PC-9 (cell line): ENCODE measurements at regions not wholly inside any gene's neighbourhood (a gene's known extent, or its start where the extent isn't known, plus 50 kb on each side); places are given as distances from the start of the nearest gene placed in this dataset.

Source experiments
- BruUV-seq: library from RNA; stranded (reverse); fragments of 400-500 nt; replicated peaks from 2 replicates; lab custom pipeline; 2021; lab: Mats Ljungman, UMichigan
- CTCF ChIA-PET: fragments of 300-600 bp; sonication (Branson Sonifier 250); formaldehyde crosslinking; loops from one replicate; lab custom pipeline; 2022; ENCODE audit warnings: antibody characterized with exemption; lab: Charles Lee
- POLR2A ChIA-PET: fragments of 300-600 bp; sonication (Branson Sonifier 250); formaldehyde crosslinking; loops from one replicate; lab custom pipeline; 2022; ENCODE audit warnings: antibody characterized with exemption; ENCODE audit not compliant: unreplicated experiment; lab: Charles Lee
- DNase-seq, 2 experiments: peaks; one replicate each; pipeline versions ENCODE4 v3.0.0 to v3.0.0-alpha.2; 2015 to 2022; ENCODE audit warnings: mixed read lengths in 1 of 2
- H2AFZ ChIP-seq: fragments of 200-600 bp; sonication (generic); 2 replicates; pipeline ENCODE4 v1.8.1; 2017; ENCODE audit warnings: antibody characterized with exemption
- H3F3A ChIP-seq: fragments of 200-600 bp; sonication (generic); 2 replicates; pipeline ENCODE4 v1.8.1; 2017; ENCODE audit warnings: antibody characterized with exemption, mild to moderate bottlenecking, low read depth; ENCODE audit not compliant: insufficient read depth
- H3K27ac ChIP-seq: fragments of 200-600 bp; sonication (generic); 2 replicates; pipeline ENCODE4 v1.6.1; 2016; ENCODE audit warnings: mixed run types
- H3K27me3 ChIP-seq: fragments of 200-600 bp; sonication (generic); 2 replicates; pipeline ENCODE4 v1.6.1; 2016; ENCODE audit warnings: low read depth, mixed run types; ENCODE audit not compliant: insufficient read depth
- H3K36me3 ChIP-seq: fragments of 200-600 bp; sonication (generic); 2 replicates; pipeline ENCODE4 v1.6.1; 2016; ENCODE audit warnings: low read depth, mixed run types
- H3K4me1 ChIP-seq: fragments of 200-600 bp; sonication (generic); replicated peaks from 2 replicates; pipeline ENCODE4 v1.6.1; 2016; ENCODE audit warnings: mixed run types; ENCODE audit not compliant: insufficient read depth
- H3K4me2 ChIP-seq: fragments of 200-600 bp; sonication (generic); 2 replicates; pipeline ENCODE4 v1.6.1; 2017; ENCODE audit warnings: mixed run types
- H3K4me3 ChIP-seq: fragments of 200-600 bp; sonication (generic); 2 replicates; pipeline ENCODE4 v1.6.1; 2016; ENCODE audit warnings: mixed run types
- H3K79me2 ChIP-seq: fragments of 200-600 bp; sonication (generic); 2 replicates; pipeline ENCODE4 v1.6.1; 2017; ENCODE audit warnings: low read depth, mixed run types
- H3K9me2 ChIP-seq: fragments of 200-600 bp; sonication (generic); 2 replicates; pipeline ENCODE4 v1.8.1; 2017; ENCODE audit warnings: mild to moderate bottlenecking; ENCODE audit not compliant: insufficient read depth
- H3K9me3 ChIP-seq: fragments of 200-600 bp; sonication (generic); 2 replicates; pipeline ENCODE4 v1.8.1; 2016; ENCODE audit warnings: low read depth; ENCODE audit not compliant: insufficient read depth
- H4K20me1 ChIP-seq: fragments of 200-600 bp; sonication (generic); 2 replicates; pipeline ENCODE4 v1.8.1; 2017; ENCODE audit not compliant: insufficient read depth
- EZH2 ChIP-seq: fragments of 200-600 bp; sonication (generic); IDR thresholded peaks from 2 replicates; pipeline ENCODE4 v1.8.0; 2017; ENCODE audit warnings: antibody characterized with exemption, low read depth
- intact Hi-C: fragments of 100-400 bp; cut with micrococcal nuclease; formaldehyde crosslinking; loops from one replicate; pipeline ENCODE4 v1.10.0; 2022; ENCODE audit not compliant: unreplicated experiment
- TF ChIP-seq, protein P1 (sequence below): fragments of 200-600 bp; sonication (generic); conservative IDR thresholded peaks from 2 replicates; pipeline ENCODE4 v1.6.1; 2017; ENCODE audit warnings: mixed run types, antibody characterized with exemption, mild to moderate bottlenecking, moderate library complexity

DNA sequence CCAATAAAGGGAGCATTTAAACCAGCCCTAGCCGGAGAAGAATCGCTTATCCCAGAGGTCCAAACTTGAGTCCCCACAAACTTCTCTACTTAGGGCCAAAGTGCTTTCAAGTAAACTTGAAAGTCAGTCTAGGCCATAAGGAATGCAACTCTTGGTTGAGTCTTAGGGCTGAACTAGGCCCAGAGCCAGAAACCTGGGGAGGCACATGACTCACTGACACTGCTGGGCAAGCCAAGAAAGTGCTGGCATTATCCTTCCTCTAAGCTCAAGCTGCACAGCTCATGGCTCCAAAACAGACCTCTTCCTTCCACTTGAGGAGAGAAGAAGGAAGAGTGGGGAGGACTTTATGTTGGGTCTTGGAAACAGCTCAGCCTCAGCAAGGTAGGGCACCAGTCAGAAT, 1257.3 kb upstream of the DIAPH2 start:
- no peaks in the 10 kb centered on the region for H3K9me3 ChIP-seq
- no peaks in the 10 kb centered on the region for H3K79me2 ChIP-seq
- intact Hi-C loops = no loop called here
- no peaks in the 10 kb centered on the region for H4K20me1 ChIP-seq
- TF ChIP-seq, protein P1, sequence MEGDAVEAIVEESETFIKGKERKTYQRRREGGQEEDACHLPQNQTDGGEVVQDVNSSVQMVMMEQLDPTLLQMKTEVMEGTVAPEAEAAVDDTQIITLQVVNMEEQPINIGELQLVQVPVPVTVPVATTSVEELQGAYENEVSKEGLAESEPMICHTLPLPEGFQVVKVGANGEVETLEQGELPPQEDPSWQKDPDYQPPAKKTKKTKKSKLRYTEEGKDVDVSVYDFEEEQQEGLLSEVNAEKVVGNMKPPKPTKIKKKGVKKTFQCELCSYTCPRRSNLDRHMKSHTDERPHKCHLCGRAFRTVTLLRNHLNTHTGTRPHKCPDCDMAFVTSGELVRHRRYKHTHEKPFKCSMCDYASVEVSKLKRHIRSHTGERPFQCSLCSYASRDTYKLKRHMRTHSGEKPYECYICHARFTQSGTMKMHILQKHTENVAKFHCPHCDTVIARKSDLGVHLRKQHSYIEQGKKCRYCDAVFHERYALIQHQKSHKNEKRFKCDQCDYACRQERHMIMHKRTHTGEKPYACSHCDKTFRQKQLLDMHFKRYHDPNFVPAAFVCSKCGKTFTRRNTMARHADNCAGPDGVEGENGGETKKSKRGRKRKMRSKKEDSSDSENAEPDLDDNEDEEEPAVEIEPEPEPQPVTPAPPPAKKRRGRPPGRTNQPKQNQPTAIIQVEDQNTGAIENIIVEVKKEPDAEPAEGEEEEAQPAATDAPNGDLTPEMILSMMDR = no peak
- no peak for TF ChIP-seq EZH2
- H3K27ac ChIP-seq = no peak overlapping the region
- H3K9me2 ChIP-seq = no peaks in the 10 kb centered on the region
- H3K27me3 ChIP-seq = no peaks in the 10 kb centered on the region
- ChIA-PET POLR2A (no interaction called here), CTCF (no interaction called here)
- no peak overlapping the region for H2AFZ ChIP-seq
- H3K4me2 ChIP-seq = no peak overlapping the region
- no peaks in the 10 kb centered on the region for H3F3A ChIP-seq
- no peaks in the 10 kb centered on the region for H3K4me1 ChIP-seq
- no TSS peak for BruUV-seq
- DNase-seq = no peak
- H3K4me3 ChIP-seq = no peak overlapping the region
- H3K36me3 ChIP-seq = no peaks in the 10 kb centered on the region

DNA sequence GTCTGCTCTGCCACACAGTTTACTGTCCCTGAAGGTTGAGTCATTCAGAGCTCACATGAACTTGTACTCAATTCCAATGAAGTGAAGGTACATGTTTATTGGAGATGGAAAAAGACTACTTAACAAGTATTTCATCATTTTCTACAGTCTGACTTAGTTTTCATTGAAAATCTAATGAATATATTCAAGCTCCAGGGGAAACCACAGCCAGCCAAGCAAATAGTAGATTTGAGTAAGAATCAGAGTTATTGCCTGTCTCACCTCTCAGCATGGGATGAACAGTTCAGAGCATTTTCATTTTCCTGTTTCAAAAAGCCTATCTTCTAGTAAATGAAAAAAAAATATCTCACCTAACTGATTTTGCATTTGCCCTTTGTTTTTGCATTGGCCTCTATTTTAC, 1249.4 kb upstream of the DIAPH2 start:
- no peak for DNase-seq
- no peak overlapping the region for H3K4me3 ChIP-seq
- H4K20me1 ChIP-seq = no peaks in the 10 kb centered on the region
- no peaks in the 10 kb centered on the region for H3K4me1 ChIP-seq
- intact Hi-C loops = no loop called here
- H3K4me2 ChIP-seq = no peak overlapping the region
- H3F3A ChIP-seq = no peaks in the 10 kb centered on the region
- H3K27ac ChIP-seq = no peak overlapping the region
- H3K79me2 ChIP-seq = no peaks in the 10 kb centered on the region
- CTCF ChIA-PET = no interaction called here
- H3K27me3 ChIP-seq = no peaks in the 10 kb centered on the region
- H3K9me3 ChIP-seq = no peaks in the 10 kb centered on the region
- POLR2A ChIA-PET = no interaction called here
- no TSS peak for BruUV-seq
- TF ChIP-seq EZH2 = no peak
- TF ChIP-seq, protein P1 = no peak
- H3K36me3 ChIP-seq = no peaks in the 10 kb centered on the region
- H3K9me2 ChIP-seq = no peaks in the 10 kb centered on the region
- no peak overlapping the region for H2AFZ ChIP-seq

DNA sequence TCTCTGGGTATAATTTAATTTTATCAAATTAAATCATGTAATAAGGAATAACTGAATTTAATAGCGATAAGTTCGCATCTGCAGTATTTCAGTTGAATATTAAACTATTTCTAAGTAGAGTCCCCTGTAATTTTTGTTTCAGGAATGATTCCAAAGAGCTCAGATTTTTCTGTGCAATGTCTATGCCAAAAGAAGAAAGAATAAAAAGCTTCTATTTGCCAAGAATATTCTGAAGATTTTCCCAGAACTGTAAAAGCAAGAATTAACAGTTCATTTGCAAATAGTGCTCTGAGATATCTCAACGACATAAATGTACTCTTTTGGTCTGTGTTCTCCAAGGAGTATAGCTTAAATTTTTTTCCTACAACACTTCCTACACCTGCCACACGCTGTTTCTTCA, 1242.8 kb upstream of the DIAPH2 start:
- H2AFZ ChIP-seq = no peak overlapping the region
- no peaks in the 10 kb centered on the region for H3K9me3 ChIP-seq
- ChIA-PET POLR2A (no interaction called here), CTCF (no interaction called here)
- H3K4me3 ChIP-seq = no peak overlapping the region
- H3K36me3 ChIP-seq = no peaks in the 10 kb centered on the region
- BruUV-seq = no TSS peak
- H3F3A ChIP-seq = no peaks in the 10 kb centered on the region
- TF ChIP-seq, protein P1 = no peak
- no peak for TF ChIP-seq EZH2
- no peak overlapping the region for H3K27ac ChIP-seq
- H4K20me1 ChIP-seq = no peaks in the 10 kb centered on the region
- H3K4me1 ChIP-seq = no peaks in the 10 kb centered on the region
- no peaks in the 10 kb centered on the region for H3K79me2 ChIP-seq
- H3K4me2 ChIP-seq = no peak overlapping the region
- DNase-seq = no peak
- intact Hi-C loops = no loop called here
- H3K27me3 ChIP-seq = no peaks in the 10 kb centered on the region
- no peaks in the 10 kb centered on the region for H3K9me2 ChIP-seq
